Transverse colon (tissue), 3 donors: ENCODE measurements at regions not wholly inside any gene's neighbourhood (a gene's known extent, or its start where the extent isn't known, plus 50 kb on each side); places are given as distances from the start of the nearest gene placed in this dataset.

ENCODE experiments used
- POLR2A ChIP-seq: fragments of 450-650 bp; IDR thresholded peaks from one replicate; pipeline ENCODE4 v1.6.1; 2016; ENCODE audit warnings: antibody characterized with exemption, mild to moderate bottlenecking, moderate library complexity
- POLR2AphosphoS5 ChIP-seq, 3 donors: sonication (generic); formaldehyde crosslinking; IDR thresholded peaks; one replicate each; pipeline ENCODE4 v1.6.1; 2016; ENCODE audit warnings: antibody characterized with exemption in 3 of 3

DNA sequence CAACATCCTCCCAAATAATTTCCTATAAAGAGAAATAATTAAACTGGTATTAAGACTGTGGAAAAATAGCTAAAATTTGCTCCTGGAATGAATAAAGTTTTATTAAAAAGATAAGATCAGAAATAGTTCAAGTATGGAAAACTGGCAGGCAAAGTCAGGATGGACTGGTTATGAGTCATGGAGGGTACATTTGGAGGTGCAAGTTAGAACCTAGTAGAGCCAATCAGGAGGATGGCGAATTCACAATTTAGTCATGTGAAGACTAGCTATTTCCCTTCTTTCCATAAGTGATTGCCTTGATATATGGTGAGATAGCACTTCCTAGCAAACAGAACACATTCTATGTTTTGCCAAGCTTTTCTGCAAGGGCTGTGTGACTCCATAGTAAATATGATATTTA is 1303.5 kb downstream of the EFNA5 start:
- TF ChIP-seq POLR2A: no peak
- no peak for TF ChIP-seq POLR2AphosphoS5 (IDR thresholded peaks at IDR 0.05)
